ENCODE measurements at regions not wholly inside any gene's neighbourhood (a gene's known extent, or its start where the extent isn't known, plus 50 kb on each side); places are given as distances from the start of the nearest gene placed in this dataset.
"Not testable (repeated sequence)": the region's sequence is repeated elsewhere in the genome, so short reads cannot be mapped to it uniquely, and the experiment has no call there.

- DNase-seq (ENCODE audit: low spot score in 2 of 2) = no peak
- 36 to 59% methylated on average over 1 of the region's 1 CpG for WGBS, 2 donors
- intact Hi-C loops (cut with DNase I; ENCODE audit: low total_unique reads) = no loop called here
- TF ChIP-seq POLR2A (IDR thresholded peaks at IDR 0.05) = no peak
- H3K4me3 ChIP-seq (ENCODE audit: low read depth, poor library complexity, severe bottlenecking) = no peak overlapping the region
Observed at GRCh38 chr9:28976684-28977083, 1403.4 kb upstream of the C9orf72 start.

GRCh38 chr9:28981129-28981528 is 1407.8 kb upstream of the C9orf72 start:
- no peak for DNase-seq (ENCODE audit: low spot score in 2 of 2)
- TF ChIP-seq, protein P1, sequence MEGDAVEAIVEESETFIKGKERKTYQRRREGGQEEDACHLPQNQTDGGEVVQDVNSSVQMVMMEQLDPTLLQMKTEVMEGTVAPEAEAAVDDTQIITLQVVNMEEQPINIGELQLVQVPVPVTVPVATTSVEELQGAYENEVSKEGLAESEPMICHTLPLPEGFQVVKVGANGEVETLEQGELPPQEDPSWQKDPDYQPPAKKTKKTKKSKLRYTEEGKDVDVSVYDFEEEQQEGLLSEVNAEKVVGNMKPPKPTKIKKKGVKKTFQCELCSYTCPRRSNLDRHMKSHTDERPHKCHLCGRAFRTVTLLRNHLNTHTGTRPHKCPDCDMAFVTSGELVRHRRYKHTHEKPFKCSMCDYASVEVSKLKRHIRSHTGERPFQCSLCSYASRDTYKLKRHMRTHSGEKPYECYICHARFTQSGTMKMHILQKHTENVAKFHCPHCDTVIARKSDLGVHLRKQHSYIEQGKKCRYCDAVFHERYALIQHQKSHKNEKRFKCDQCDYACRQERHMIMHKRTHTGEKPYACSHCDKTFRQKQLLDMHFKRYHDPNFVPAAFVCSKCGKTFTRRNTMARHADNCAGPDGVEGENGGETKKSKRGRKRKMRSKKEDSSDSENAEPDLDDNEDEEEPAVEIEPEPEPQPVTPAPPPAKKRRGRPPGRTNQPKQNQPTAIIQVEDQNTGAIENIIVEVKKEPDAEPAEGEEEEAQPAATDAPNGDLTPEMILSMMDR (IDR thresholded peaks at IDR 0.05) = no peak
- no peak for TF ChIP-seq POLR2A (IDR thresholded peaks at IDR 0.05)
- intact Hi-C loops (cut with DNase I; ENCODE audit: low total_unique reads) = no loop called here
- H3K4me3 ChIP-seq (ENCODE audit: low read depth, poor library complexity, severe bottlenecking) = no peak overlapping the region
- WGBS, 2 donors = 56 to 70% methylated on average over 1 of the region's 1 CpG

- DNase-seq (ENCODE audit: low spot score in 2 of 2) = no peak
- TF ChIP-seq POLR2A (IDR thresholded peaks at IDR 0.05) = no peak
- TF ChIP-seq, protein P1 (IDR thresholded peaks at IDR 0.05) = no peak
- intact Hi-C loops (cut with DNase I; ENCODE audit: low total_unique reads) = no loop called here
- no peak overlapping the region for H3K4me3 ChIP-seq (ENCODE audit: low read depth, poor library complexity, severe bottlenecking)
- WGBS, 2 donors = 95 to 96% methylated on average over 1 of the region's 1 CpG
Observed at GRCh38 chr9:28981711-28982110, 1408.4 kb upstream of the C9orf72 start.

DNA sequence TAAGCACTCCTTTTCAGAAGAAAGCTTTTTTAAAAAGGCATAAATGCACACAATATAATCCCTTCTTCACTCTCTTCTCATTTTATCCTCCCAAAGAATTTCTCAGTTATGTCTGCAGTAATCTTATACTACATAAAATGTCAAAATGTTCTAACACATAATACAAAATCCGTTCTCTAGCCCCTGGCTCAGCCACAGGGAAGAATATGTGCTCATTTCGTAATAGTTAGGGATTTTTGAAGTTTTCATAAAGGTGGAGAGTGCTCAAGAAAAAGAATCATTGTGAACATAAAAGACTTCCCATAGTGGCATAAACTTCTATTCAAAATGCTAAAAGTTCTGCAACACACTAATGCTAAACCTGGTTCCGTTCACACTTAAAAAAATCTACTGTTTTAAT is 1410.7 kb upstream of the C9orf72 start:
- no peak for DNase-seq (ENCODE audit: low spot score in 2 of 2)
- no peak for TF ChIP-seq POLR2A (IDR thresholded peaks at IDR 0.05)
- TF ChIP-seq, protein P1 (IDR thresholded peaks at IDR 0.05) = no peak
- no peak overlapping the region for H3K4me3 ChIP-seq (ENCODE audit: low read depth, poor library complexity, severe bottlenecking)
- WGBS, 2 donors = 54 to 61% methylated on average over 3 of the region's 3 CpGs
- intact Hi-C loops (cut with DNase I; ENCODE audit: low total_unique reads) = no loop called here

DNA sequence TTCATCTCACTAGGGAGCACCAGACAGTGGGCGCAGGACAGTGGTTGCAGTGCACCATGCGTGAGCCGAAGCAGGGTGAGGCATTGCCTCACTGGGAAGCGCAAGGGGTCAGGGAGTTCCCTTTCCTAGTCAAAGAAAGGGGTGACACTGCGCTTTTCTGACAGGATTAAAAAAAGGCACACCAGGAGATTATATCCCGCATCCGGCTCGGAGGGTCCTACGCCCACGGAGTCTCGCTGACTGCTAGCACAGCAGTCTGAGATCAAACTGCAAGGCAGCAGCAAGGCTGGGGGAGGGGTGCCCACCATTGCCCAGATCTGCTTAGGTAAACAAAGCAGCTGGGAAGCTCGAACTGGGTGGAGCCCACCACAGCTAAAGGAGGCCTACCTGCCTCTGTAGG is 1416.7 kb upstream of the C9orf72 start:
- 92 to 93% methylated on average over 12 of the region's 12 CpGs for WGBS, 2 donors
- intact Hi-C loops (cut with DNase I; ENCODE audit: low total_unique reads); DNase-seq (ENCODE audit: low spot score in 2 of 2); H3K4me3 ChIP-seq (ENCODE audit: low read depth, poor library complexity, severe bottlenecking): not testable (repeated sequence)

DNA sequence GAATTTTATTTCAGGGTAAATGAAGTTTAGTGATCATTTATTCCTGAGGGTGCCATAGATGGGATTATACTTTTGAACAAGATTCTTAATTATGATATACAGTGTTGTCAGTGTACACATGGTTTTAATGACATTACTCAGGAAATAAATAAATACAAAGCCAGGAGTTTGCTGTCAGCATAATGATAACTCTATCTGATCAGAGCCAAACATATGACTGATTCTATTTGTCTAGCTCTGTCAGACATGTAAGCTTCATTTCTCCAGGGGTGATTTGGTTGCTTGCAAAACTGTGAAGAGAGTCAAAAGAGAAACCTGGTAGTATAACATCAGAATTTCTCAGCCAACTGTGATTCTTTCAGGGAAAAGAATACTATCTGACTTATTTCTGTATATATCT is 1425.8 kb upstream of the C9orf72 start:
- DNase-seq (ENCODE audit: low spot score in 2 of 2) = no peak
- TF ChIP-seq POLR2A (IDR thresholded peaks at IDR 0.05) = no peak
- TF ChIP-seq, protein P1 (IDR thresholded peaks at IDR 0.05) = no peak
- intact Hi-C loops (cut with DNase I; ENCODE audit: low total_unique reads) = no loop called here
- no peak overlapping the region for H3K4me3 ChIP-seq (ENCODE audit: low read depth, poor library complexity, severe bottlenecking)

DNA sequence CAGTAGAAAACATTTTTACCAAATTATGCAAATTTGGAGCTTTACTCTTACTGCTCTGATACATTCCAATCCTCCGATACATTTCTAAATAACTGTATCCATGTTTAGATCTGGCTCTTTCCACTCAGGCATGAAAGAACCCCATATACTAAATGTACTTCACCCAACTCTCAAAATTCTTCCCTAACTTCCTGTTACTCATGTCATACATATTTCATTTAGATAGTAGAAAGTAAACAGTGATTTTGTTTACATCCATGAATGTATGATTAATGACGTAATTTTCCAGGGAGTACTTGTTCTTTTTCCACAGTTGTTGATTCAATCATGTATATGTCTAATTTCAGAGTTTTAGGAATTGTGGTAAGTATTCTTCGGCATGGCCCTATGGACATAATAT is 1426.5 kb upstream of the C9orf72 start:
- 76 to 79% methylated on average over 3 of the region's 3 CpGs for WGBS, 2 donors
- no peak overlapping the region for H3K4me3 ChIP-seq (ENCODE audit: low read depth, poor library complexity, severe bottlenecking)
- TF ChIP-seq, protein P1 (IDR thresholded peaks at IDR 0.05) = no peak
- no peak for TF ChIP-seq POLR2A (IDR thresholded peaks at IDR 0.05)
- intact Hi-C loops (cut with DNase I; ENCODE audit: low total_unique reads) = no loop called here
- DNase-seq (ENCODE audit: low spot score in 2 of 2) = no peak

Measured in lower leg skin (tissue), 4 donors.